ENCODE measurements at regions not wholly inside any gene's neighbourhood (a gene's known extent, or its start where the extent isn't known, plus 50 kb on each side); places are given as distances from the start of the nearest gene placed in this dataset.

- TF ChIP-seq CTCF (IDR thresholded peaks at IDR 0.05) = no peak
- TF ChIP-seq ZC3H11A (IDR thresholded peaks at IDR 0.05) = no peak
- no peak for TF ChIP-seq RFX5 (IDR thresholded peaks at IDR 0.05)
These were observed 209.5 kb upstream of the ALCAM start (continued) for GRCh38 chr3:105157067-105157765.

DNA sequence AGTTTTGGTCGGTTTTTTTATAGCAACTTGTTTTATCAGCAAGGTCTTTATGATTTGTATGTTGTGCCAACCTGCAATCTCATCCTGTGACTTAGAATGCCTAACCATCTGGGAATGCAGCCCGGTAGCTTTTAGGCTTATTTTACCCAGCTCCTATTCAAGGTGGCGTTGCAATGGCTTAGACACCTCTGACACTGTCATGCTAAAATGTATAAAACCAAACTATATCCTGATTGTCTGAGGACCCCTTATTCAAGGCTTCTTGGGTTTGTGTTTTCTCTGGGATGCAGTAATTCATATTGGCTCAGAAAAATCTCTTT is 209.0 kb upstream of the ALCAM start:
- 51% methylated on average over 3 of the region's 3 CpGs for WGBS (ENCODE audit: missing lambda C conversion rate)
- Histone ChIP-seq H3K9me3 (no peaks in the 10 kb centered on the region), H3K4me1 (no peaks in the 10 kb centered on the region), H3K27ac (no peak overlapping the region), H3K4me3 (no peak overlapping the region), H3K4me2 (no peak overlapping the region)
- ChIA-PET POLR2A (no interaction called here), CTCF (no interaction called here)
- ATAC-seq = no peak
- TF ChIP-seq KDM5A (IDR thresholded peaks at IDR 0.05) (no peak), PBX3 (IDR thresholded peaks at IDR 0.05) (no peak), ATOH8 (CRISPR knock-in tag; IDR thresholded peaks at IDR 0.05; ENCODE audit: low read depth) (no peak), RCOR1 (IDR thresholded peaks at IDR 0.05; ENCODE audit: low read depth, low read length) (no peak), MAZ (IDR thresholded peaks at IDR 0.05; ENCODE audit: borderline replicate concordance, low read depth, low read length) (no peak), MAFK (IDR thresholded peaks at IDR 0.05; ENCODE audit: partially characterized antibody) (no peak), RFX5 (IDR thresholded peaks at IDR 0.05) (no peak), TP53 (CRISPR knock-in tag; IDR thresholded peaks at IDR 0.05) (no peak), NPAS2 (CRISPR knock-in tag; IDR thresholded peaks at IDR 0.05; ENCODE audit: borderline replicate concordance) (no peak), POLR2A (IDR thresholded peaks at IDR 0.05; ENCODE audit: low read length) (no peak), SREBF2 (IDR thresholded peaks at IDR 0.05) (no peak), CBX2 (IDR thresholded peaks at IDR 0.05; ENCODE audit: borderline replicate concordance, low read depth) (no peak), CEBPB (IDR thresholded peaks at IDR 0.05) (no peak), RARB (CRISPR knock-in tag; IDR thresholded peaks at IDR 0.05) (no peak), EHMT2 (IDR thresholded peaks at IDR 0.05; ENCODE audit: low read depth) (no peak), TFCP2L1 (CRISPR knock-in tag; IDR thresholded peaks at IDR 0.05) (no peak), HEYL (CRISPR knock-in tag; IDR thresholded peaks at IDR 0.05) (no peak), ZC3H11A (IDR thresholded peaks at IDR 0.05) (no peak)
- TF ChIP-seq, protein P1, sequence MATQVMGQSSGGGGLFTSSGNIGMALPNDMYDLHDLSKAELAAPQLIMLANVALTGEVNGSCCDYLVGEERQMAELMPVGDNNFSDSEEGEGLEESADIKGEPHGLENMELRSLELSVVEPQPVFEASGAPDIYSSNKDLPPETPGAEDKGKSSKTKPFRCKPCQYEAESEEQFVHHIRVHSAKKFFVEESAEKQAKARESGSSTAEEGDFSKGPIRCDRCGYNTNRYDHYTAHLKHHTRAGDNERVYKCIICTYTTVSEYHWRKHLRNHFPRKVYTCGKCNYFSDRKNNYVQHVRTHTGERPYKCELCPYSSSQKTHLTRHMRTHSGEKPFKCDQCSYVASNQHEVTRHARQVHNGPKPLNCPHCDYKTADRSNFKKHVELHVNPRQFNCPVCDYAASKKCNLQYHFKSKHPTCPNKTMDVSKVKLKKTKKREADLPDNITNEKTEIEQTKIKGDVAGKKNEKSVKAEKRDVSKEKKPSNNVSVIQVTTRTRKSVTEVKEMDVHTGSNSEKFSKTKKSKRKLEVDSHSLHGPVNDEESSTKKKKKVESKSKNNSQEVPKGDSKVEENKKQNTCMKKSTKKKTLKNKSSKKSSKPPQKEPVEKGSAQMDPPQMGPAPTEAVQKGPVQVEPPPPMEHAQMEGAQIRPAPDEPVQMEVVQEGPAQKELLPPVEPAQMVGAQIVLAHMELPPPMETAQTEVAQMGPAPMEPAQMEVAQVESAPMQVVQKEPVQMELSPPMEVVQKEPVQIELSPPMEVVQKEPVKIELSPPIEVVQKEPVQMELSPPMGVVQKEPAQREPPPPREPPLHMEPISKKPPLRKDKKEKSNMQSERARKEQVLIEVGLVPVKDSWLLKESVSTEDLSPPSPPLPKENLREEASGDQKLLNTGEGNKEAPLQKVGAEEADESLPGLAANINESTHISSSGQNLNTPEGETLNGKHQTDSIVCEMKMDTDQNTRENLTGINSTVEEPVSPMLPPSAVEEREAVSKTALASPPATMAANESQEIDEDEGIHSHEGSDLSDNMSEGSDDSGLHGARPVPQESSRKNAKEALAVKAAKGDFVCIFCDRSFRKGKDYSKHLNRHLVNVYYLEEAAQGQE (IDR thresholded peaks at IDR 0.05) = no peak
- no peak for FAIRE-seq
- DNase-seq (ENCODE audit: low read depth in 1 of 2, low spot score in 1 of 2) = no peak

All from A549 (cell line).